SK-N-SH treated with all-trans-retinoic acid at 6 μM for 48 hours (cell line): ENCODE measurements at regions not wholly inside any gene's neighbourhood (a gene's known extent, or its start where the extent isn't known, plus 50 kb on each side); places are given as distances from the start of the nearest gene placed in this dataset.

Experiments
- ATAC-seq: fragments of 200-7000 bp; cut with Tn5 transposase; 3 replicates; pipeline ENCODE4 v1.9.1; 2020; ENCODE audit warnings: mild to moderate bottlenecking, moderate library complexity
- ARNTL ChIP-seq: fragments of 450-650 bp; formaldehyde crosslinking; IDR thresholded peaks from 2 replicates; pipeline ENCODE4 v1.5.0; 2020; ENCODE audit warnings: low read depth, mild to moderate bottlenecking, moderate library complexity, borderline replicate concordance
- BACH2 ChIP-seq: fragments of 250-450 bp; sonication (Bioruptor Pico); IDR thresholded peaks from 2 replicates; pipeline ENCODE4 v1.9.0; 2021; ENCODE audit warnings: mild to moderate bottlenecking, borderline replicate concordance
- CSDC2 ChIP-seq: fragments of 250-450 bp; sonication (Bioruptor Pico); IDR thresholded peaks from 2 replicates; pipeline ENCODE4 v1.5.0; 2020; ENCODE audit warnings: mild to moderate bottlenecking, moderate library complexity
- ESRRG ChIP-seq: fragments of 250-450 bp; sonication (Bioruptor Pico); IDR thresholded peaks from 2 replicates; pipeline ENCODE4 v1.6.1; 2021; ENCODE audit warnings: mild to moderate bottlenecking
- GLIS3 ChIP-seq: fragments of 250-450 bp; sonication (Bioruptor Pico); IDR thresholded peaks from 2 replicates; pipeline ENCODE4 v1.5.0; 2020; ENCODE audit warnings: mild to moderate bottlenecking, moderate library complexity
- ISL1 ChIP-seq: fragments of 250-450 bp; sonication (Bioruptor Pico); IDR thresholded peaks from 2 replicates; pipeline ENCODE4 v2.1.2; 2022; ENCODE audit warnings: mild to moderate bottlenecking, moderate library complexity
- OSR1 ChIP-seq: fragments of 250-450 bp; sonication (Bioruptor Pico); IDR thresholded peaks from 2 replicates; pipeline ENCODE4 v1.8.0; 2022; ENCODE audit warnings: moderate library complexity, mild to moderate bottlenecking, inconsistent platforms
- PPARA ChIP-seq: fragments of 250-450 bp; sonication (Bioruptor Pico); IDR thresholded peaks from 2 replicates; pipeline ENCODE4 v1.5.0; 2020; ENCODE audit warnings: mild to moderate bottlenecking, borderline replicate concordance
- RARB ChIP-seq: fragments of 250-450 bp; sonication (Bioruptor Pico); IDR thresholded peaks from 2 replicates; pipeline ENCODE4 v1.8.0; 2021; ENCODE audit warnings: mild to moderate bottlenecking, moderate library complexity
- TCF4 ChIP-seq: fragments of 250-450 bp; sonication (Bioruptor Pico); IDR thresholded peaks from 2 replicates; pipeline ENCODE4 v1.8.0; 2021; ENCODE audit warnings: mild to moderate bottlenecking, moderate library complexity, borderline replicate concordance
- TOX ChIP-seq: fragments of 250-450 bp; sonication (Bioruptor Pico); IDR thresholded peaks from 2 replicates; pipeline ENCODE4 v1.8.0; 2021; ENCODE audit warnings: mild to moderate bottlenecking, moderate library complexity, borderline replicate concordance
- ZNF8 ChIP-seq: fragments of 450-650 bp; formaldehyde crosslinking; IDR thresholded peaks from 2 replicates; pipeline ENCODE4 v1.5.0; 2020; ENCODE audit warnings: mild to moderate bottlenecking, moderate library complexity
- TF ChIP-seq, protein P1 (sequence below): fragments of 250-450 bp; sonication (Bioruptor Pico); IDR thresholded peaks from 2 replicates; pipeline ENCODE4 v1.5.1; 2021; ENCODE audit warnings: mild to moderate bottlenecking, moderate library complexity
- TF ChIP-seq, protein P2 (sequence below): fragments of 250-450 bp; sonication (Bioruptor Pico); IDR thresholded peaks from 2 replicates; pipeline ENCODE4 v1.8.0; 2021; ENCODE audit warnings: low read depth, mild to moderate bottlenecking, moderate library complexity, borderline replicate concordance
- TF ChIP-seq, protein P3 (sequence below): fragments of 250-450 bp; sonication (Bioruptor Pico); IDR thresholded peaks from 2 replicates; pipeline ENCODE4 v1.8.0; 2020; ENCODE audit warnings: mild to moderate bottlenecking, moderate library complexity, borderline replicate concordance
- TF ChIP-seq, protein P4 (sequence below): fragments of 250-450 bp; sonication (Bioruptor Pico); IDR thresholded peaks from 2 replicates; pipeline ENCODE4 v1.5.0; 2020; ENCODE audit warnings: mild to moderate bottlenecking, moderate library complexity
- TF ChIP-seq, protein P5 (sequence below): fragments of 250-450 bp; sonication (Bioruptor Pico); IDR thresholded peaks from 2 replicates; pipeline ENCODE4 v1.5.1; 2020; ENCODE audit warnings: low read depth, mild to moderate bottlenecking, moderate library complexity

DNA sequence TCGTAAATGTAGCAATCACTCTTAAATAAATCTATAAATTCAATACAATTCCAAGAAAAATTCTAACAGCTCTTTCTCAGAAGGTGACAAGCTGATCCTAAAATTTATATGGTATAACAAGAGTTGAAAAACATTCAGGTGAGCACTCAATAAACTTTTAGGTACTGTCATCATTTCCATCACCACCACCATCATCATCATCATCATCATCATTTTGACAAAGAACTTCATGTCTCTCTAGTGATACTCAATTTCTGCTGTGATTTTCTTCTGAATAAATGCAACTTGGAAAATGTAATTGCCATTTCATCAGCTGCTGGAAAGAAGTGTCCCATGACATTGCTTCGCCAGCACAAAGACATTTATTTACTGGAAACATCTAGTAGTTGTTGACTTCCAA lies 222.9 kb upstream of the IRX5 start:
- TF ChIP-seq ZNF8 (CRISPR knock-in tag): no peak
- no peak for TF ChIP-seq ISL1
- TF ChIP-seq, protein P1, sequence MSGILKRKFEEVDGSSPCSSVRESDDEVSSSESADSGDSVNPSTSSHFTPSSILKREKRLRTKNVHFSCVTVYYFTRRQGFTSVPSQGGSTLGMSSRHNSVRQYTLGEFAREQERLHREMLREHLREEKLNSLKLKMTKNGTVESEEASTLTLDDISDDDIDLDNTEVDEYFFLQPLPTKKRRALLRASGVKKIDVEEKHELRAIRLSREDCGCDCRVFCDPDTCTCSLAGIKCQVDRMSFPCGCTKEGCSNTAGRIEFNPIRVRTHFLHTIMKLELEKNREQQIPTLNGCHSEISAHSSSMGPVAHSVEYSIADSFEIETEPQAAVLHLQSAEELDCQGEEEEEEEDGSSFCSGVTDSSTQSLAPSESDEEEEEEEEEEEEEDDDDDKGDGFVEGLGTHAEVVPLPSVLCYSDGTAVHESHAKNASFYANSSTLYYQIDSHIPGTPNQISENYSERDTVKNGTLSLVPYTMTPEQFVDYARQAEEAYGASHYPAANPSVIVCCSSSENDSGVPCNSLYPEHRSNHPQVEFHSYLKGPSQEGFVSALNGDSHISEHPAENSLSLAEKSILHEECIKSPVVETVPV (CRISPR knock-in tag): no peak
- TF ChIP-seq, protein P2, sequence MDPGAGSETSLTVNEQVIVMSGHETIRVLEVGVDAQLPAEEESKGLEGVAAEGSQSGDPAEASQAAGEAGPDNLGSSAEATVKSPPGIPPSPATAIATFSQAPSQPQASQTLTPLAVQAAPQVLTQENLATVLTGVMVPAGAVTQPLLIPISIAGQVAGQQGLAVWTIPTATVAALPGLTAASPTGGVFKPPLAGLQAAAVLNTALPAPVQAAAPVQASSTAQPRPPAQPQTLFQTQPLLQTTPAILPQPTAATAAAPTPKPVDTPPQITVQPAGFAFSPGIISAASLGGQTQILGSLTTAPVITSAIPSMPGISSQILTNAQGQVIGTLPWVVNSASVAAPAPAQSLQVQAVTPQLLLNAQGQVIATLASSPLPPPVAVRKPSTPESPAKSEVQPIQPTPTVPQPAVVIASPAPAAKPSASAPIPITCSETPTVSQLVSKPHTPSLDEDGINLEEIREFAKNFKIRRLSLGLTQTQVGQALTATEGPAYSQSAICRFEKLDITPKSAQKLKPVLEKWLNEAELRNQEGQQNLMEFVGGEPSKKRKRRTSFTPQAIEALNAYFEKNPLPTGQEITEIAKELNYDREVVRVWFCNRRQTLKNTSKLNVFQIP (CRISPR knock-in tag): no peak
- TF ChIP-seq ARNTL: no peak
- TF ChIP-seq, protein P3, sequence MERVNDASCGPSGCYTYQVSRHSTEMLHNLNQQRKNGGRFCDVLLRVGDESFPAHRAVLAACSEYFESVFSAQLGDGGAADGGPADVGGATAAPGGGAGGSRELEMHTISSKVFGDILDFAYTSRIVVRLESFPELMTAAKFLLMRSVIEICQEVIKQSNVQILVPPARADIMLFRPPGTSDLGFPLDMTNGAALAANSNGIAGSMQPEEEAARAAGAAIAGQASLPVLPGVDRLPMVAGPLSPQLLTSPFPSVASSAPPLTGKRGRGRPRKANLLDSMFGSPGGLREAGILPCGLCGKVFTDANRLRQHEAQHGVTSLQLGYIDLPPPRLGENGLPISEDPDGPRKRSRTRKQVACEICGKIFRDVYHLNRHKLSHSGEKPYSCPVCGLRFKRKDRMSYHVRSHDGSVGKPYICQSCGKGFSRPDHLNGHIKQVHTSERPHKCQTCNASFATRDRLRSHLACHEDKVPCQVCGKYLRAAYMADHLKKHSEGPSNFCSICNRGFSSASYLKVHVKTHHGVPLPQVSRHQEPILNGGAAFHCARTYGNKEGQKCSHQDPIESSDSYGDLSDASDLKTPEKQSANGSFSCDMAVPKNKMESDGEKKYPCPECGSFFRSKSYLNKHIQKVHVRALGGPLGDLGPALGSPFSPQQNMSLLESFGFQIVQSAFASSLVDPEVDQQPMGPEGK: no peak
- no peak for TF ChIP-seq BACH2 (CRISPR knock-in tag)
- no peak for TF ChIP-seq PPARA (CRISPR knock-in tag)
- TF ChIP-seq, protein P4, sequence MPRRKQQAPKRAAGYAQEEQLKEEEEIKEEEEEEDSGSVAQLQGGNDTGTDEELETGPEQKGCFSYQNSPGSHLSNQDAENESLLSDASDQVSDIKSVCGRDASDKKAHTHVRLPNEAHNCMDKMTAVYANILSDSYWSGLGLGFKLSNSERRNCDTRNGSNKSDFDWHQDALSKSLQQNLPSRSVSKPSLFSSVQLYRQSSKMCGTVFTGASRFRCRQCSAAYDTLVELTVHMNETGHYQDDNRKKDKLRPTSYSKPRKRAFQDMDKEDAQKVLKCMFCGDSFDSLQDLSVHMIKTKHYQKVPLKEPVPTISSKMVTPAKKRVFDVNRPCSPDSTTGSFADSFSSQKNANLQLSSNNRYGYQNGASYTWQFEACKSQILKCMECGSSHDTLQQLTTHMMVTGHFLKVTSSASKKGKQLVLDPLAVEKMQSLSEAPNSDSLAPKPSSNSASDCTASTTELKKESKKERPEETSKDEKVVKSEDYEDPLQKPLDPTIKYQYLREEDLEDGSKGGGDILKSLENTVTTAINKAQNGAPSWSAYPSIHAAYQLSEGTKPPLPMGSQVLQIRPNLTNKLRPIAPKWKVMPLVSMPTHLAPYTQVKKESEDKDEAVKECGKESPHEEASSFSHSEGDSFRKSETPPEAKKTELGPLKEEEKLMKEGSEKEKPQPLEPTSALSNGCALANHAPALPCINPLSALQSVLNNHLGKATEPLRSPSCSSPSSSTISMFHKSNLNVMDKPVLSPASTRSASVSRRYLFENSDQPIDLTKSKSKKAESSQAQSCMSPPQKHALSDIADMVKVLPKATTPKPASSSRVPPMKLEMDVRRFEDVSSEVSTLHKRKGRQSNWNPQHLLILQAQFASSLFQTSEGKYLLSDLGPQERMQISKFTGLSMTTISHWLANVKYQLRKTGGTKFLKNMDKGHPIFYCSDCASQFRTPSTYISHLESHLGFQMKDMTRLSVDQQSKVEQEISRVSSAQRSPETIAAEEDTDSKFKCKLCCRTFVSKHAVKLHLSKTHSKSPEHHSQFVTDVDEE (CRISPR knock-in tag): no peak
- TF ChIP-seq RARB: no peak
- no peak for TF ChIP-seq GLIS3 (CRISPR knock-in tag)
- TF ChIP-seq TOX (CRISPR knock-in tag): no peak
- no peak for TF ChIP-seq TCF4 (CRISPR knock-in tag)
- no peak for TF ChIP-seq CSDC2 (CRISPR knock-in tag)
- no peak for TF ChIP-seq OSR1 (CRISPR knock-in tag)
- no peak for ATAC-seq

DNA sequence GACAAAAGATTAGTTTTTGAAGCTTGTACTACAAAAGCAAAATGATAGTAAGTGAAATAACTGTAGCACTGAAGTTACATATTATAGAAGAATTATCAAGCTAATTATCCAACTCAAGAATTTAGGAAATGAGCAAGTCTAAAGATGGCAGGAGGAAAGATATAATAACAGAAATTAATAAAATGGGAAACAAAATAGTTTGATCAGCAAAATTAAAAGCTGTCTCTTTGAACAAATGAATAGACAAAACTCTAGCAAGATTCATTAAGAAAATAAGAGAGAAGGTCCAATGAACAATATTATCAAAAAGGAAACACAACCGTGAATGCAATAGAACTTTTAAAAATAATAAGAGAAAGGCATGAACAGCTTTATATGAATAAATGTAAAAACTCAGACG lies 224.3 kb upstream of the IRX5 start:
- ATAC-seq: no peak
- TF ChIP-seq, protein P4 (CRISPR knock-in tag): no peak
- TF ChIP-seq RARB (no peak), ARNTL (no peak), ZNF8 (CRISPR knock-in tag) (no peak), OSR1 (CRISPR knock-in tag) (no peak), ISL1 (no peak), CSDC2 (CRISPR knock-in tag) (no peak), TOX (CRISPR knock-in tag) (no peak), ESRRG (CRISPR knock-in tag) (no peak)
- TF ChIP-seq, protein P3: no peak
- TF ChIP-seq, protein P5, sequence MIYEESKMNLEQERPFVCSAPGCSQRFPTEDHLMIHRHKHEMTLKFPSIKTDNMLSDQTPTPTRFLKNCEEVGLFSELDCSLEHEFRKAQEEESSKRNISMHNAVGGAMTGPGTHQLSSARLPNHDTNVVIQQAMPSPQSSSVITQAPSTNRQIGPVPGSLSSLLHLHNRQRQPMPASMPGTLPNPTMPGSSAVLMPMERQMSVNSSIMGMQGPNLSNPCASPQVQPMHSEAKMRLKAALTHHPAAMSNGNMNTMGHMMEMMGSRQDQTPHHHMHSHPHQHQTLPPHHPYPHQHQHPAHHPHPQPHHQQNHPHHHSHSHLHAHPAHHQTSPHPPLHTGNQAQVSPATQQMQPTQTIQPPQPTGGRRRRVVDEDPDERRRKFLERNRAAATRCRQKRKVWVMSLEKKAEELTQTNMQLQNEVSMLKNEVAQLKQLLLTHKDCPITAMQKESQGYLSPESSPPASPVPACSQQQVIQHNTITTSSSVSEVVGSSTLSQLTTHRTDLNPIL (CRISPR knock-in tag): no peak
